ENCODE measurements at regions not wholly inside any gene's neighbourhood (a gene's known extent, or its start where the extent isn't known, plus 50 kb on each side); places are given as distances from the start of the nearest gene placed in this dataset.

GRCh38 chr3:72675243-72675642 is 173.0 kb downstream of the SHQ1 start:
- H3K27me3 ChIP-seq (ENCODE audit: control insufficient read depth, insufficient read depth, low read length): no peaks in the 10 kb centered on the region
- H3K36me3 ChIP-seq (ENCODE audit: control insufficient read depth, low read depth, low read length): no peaks in the 10 kb centered on the region
- no peak overlapping the region for H3K27ac ChIP-seq (ENCODE audit: low read length)
- H3K9me3 ChIP-seq (ENCODE audit: control insufficient read depth, low read depth, low read length): no peaks in the 10 kb centered on the region
- H3K9ac ChIP-seq (ENCODE audit: low read length): no peak overlapping the region
- no peaks in the 10 kb centered on the region for H3K4me1 ChIP-seq (ENCODE audit: control insufficient read depth, low read depth, low read length)
- no peak overlapping the region for H3K4me3 ChIP-seq (ENCODE audit: low read length)

GRCh38 chr3:72673011-72673771 is 175.1 kb downstream of the SHQ1 start:
- Histone ChIP-seq H3K4me3 (ENCODE audit: low read length) (no peak overlapping the region), H3K9ac (ENCODE audit: low read length) (no peak overlapping the region), H3K27ac (ENCODE audit: low read length) (no peak overlapping the region), H3K9me3 (ENCODE audit: control insufficient read depth, low read depth, low read length) (no peaks in the 10 kb centered on the region), H3K36me3 (ENCODE audit: control insufficient read depth, low read depth, low read length) (no peaks in the 10 kb centered on the region), H3K27me3 (ENCODE audit: control insufficient read depth, insufficient read depth, low read length) (no peaks in the 10 kb centered on the region), H3K4me1 (ENCODE audit: control insufficient read depth, low read depth, low read length) (no peaks in the 10 kb centered on the region)

GRCh38 chr3:72669224-72669623 is 179.0 kb downstream of the SHQ1 start:
- Histone ChIP-seq H3K9me3 (ENCODE audit: control insufficient read depth, low read depth, low read length) (no peaks in the 10 kb centered on the region), H3K4me1 (ENCODE audit: control insufficient read depth, low read depth, low read length) (no peaks in the 10 kb centered on the region), H3K27ac (ENCODE audit: low read length) (no peak overlapping the region), H3K27me3 (ENCODE audit: control insufficient read depth, insufficient read depth, low read length) (no peaks in the 10 kb centered on the region), H3K4me3 (ENCODE audit: low read length) (no peak overlapping the region), H3K36me3 (ENCODE audit: control insufficient read depth, low read depth, low read length) (no peaks in the 10 kb centered on the region), H3K9ac (ENCODE audit: low read length) (no peak overlapping the region)

GRCh38 chr3:72666447-72666755 is 181.8 kb downstream of the SHQ1 start:
- Histone ChIP-seq H3K9me3 (ENCODE audit: control insufficient read depth, low read depth, low read length) (no peaks in the 10 kb centered on the region), H3K4me1 (ENCODE audit: control insufficient read depth, low read depth, low read length) (no peaks in the 10 kb centered on the region), H3K9ac (ENCODE audit: low read length) (no peak overlapping the region), H3K27me3 (ENCODE audit: control insufficient read depth, insufficient read depth, low read length) (no peaks in the 10 kb centered on the region), H3K27ac (ENCODE audit: low read length) (no peak overlapping the region), H3K4me3 (ENCODE audit: low read length) (no peak overlapping the region), H3K36me3 (ENCODE audit: control insufficient read depth, low read depth, low read length) (no peaks in the 10 kb centered on the region)

- Histone ChIP-seq H3K4me3 (ENCODE audit: low read length) (no peak overlapping the region), H3K9me3 (ENCODE audit: control insufficient read depth, low read depth, low read length) (no peaks in the 10 kb centered on the region), H3K4me1 (ENCODE audit: control insufficient read depth, low read depth, low read length) (no peaks in the 10 kb centered on the region), H3K27ac (ENCODE audit: low read length) (no peak overlapping the region), H3K9ac (ENCODE audit: low read length) (no peak overlapping the region), H3K27me3 (ENCODE audit: control insufficient read depth, insufficient read depth, low read length) (no peaks in the 10 kb centered on the region), H3K36me3 (ENCODE audit: control insufficient read depth, low read depth, low read length) (no peaks in the 10 kb centered on the region)
Observed at GRCh38 chr3:72665701-72666446, 182.4 kb downstream of the SHQ1 start.

- no peak overlapping the region for H3K9ac ChIP-seq (ENCODE audit: low read length)
- no peaks in the 10 kb centered on the region for H3K36me3 ChIP-seq (ENCODE audit: control insufficient read depth, low read depth, low read length)
- no peaks in the 10 kb centered on the region for H3K9me3 ChIP-seq (ENCODE audit: control insufficient read depth, low read depth, low read length)
- H3K27me3 ChIP-seq (ENCODE audit: control insufficient read depth, insufficient read depth, low read length): no peaks in the 10 kb centered on the region
- H3K4me3 ChIP-seq (ENCODE audit: low read length): no peak overlapping the region
- no peak overlapping the region for H3K27ac ChIP-seq (ENCODE audit: low read length)
- H3K4me1 ChIP-seq (ENCODE audit: control insufficient read depth, low read depth, low read length): no peaks in the 10 kb centered on the region
Observed at GRCh38 chr3:72665103-72665502, 183.1 kb downstream of the SHQ1 start.

GRCh38 chr3:72664184-72664975 is 183.9 kb downstream of the SHQ1 start:
- no peak overlapping the region for H3K27ac ChIP-seq (ENCODE audit: low read length)
- H3K27me3 ChIP-seq (ENCODE audit: control insufficient read depth, insufficient read depth, low read length): no peaks in the 10 kb centered on the region
- no peak overlapping the region for H3K9ac ChIP-seq (ENCODE audit: low read length)
- H3K36me3 ChIP-seq (ENCODE audit: control insufficient read depth, low read depth, low read length): no peaks in the 10 kb centered on the region
- no peaks in the 10 kb centered on the region for H3K4me1 ChIP-seq (ENCODE audit: control insufficient read depth, low read depth, low read length)
- H3K9me3 ChIP-seq (ENCODE audit: control insufficient read depth, low read depth, low read length): no peaks in the 10 kb centered on the region
- H3K4me3 ChIP-seq (ENCODE audit: low read length): no peak overlapping the region

- no peak overlapping the region for H3K9ac ChIP-seq (ENCODE audit: low read length)
- no peak overlapping the region for H3K4me3 ChIP-seq (ENCODE audit: low read length)
- H3K27me3 ChIP-seq (ENCODE audit: control insufficient read depth, insufficient read depth, low read length): no peaks in the 10 kb centered on the region
- H3K4me1 ChIP-seq (ENCODE audit: control insufficient read depth, low read depth, low read length): no peaks in the 10 kb centered on the region
- no peaks in the 10 kb centered on the region for H3K36me3 ChIP-seq (ENCODE audit: control insufficient read depth, low read depth, low read length)
- no peaks in the 10 kb centered on the region for H3K9me3 ChIP-seq (ENCODE audit: control insufficient read depth, low read depth, low read length)
- H3K27ac ChIP-seq (ENCODE audit: low read length): no peak overlapping the region
Observed at GRCh38 chr3:72663429-72663828, 184.8 kb downstream of the SHQ1 start.

GRCh38 chr3:72661115-72661457 is 187.2 kb downstream of the SHQ1 start:
- Histone ChIP-seq H3K9me3 (ENCODE audit: control insufficient read depth, low read depth, low read length) (no peaks in the 10 kb centered on the region), H3K27ac (ENCODE audit: low read length) (no peak overlapping the region), H3K36me3 (ENCODE audit: control insufficient read depth, low read depth, low read length) (no peaks in the 10 kb centered on the region), H3K27me3 (ENCODE audit: control insufficient read depth, insufficient read depth, low read length) (no peaks in the 10 kb centered on the region), H3K4me3 (ENCODE audit: low read length) (no peak overlapping the region), H3K4me1 (ENCODE audit: control insufficient read depth, low read depth, low read length) (no peaks in the 10 kb centered on the region), H3K9ac (ENCODE audit: low read length) (no peak overlapping the region)

- H3K4me1 ChIP-seq (ENCODE audit: control insufficient read depth, low read depth, low read length): peaks cover 3% of the 10 kb centered on the region
- no peaks in the 10 kb centered on the region for H3K27me3 ChIP-seq (ENCODE audit: control insufficient read depth, insufficient read depth, low read length)
- H3K36me3 ChIP-seq (ENCODE audit: control insufficient read depth, low read depth, low read length): no peaks in the 10 kb centered on the region
- H3K4me3 ChIP-seq (ENCODE audit: low read length): no peak overlapping the region
- H3K9ac ChIP-seq (ENCODE audit: low read length): no peak overlapping the region
- no peaks in the 10 kb centered on the region for H3K9me3 ChIP-seq (ENCODE audit: control insufficient read depth, low read depth, low read length)
- no peak overlapping the region for H3K27ac ChIP-seq (ENCODE audit: low read length)
Observed at GRCh38 chr3:72660270-72661114, 187.8 kb downstream of the SHQ1 start.

- H3K9me3 ChIP-seq (ENCODE audit: control insufficient read depth, low read depth, low read length): no peaks in the 10 kb centered on the region
- H3K9ac ChIP-seq (ENCODE audit: low read length): no peak overlapping the region
- peaks cover 11% of the 10 kb centered on the region for H3K4me1 ChIP-seq (ENCODE audit: control insufficient read depth, low read depth, low read length)
- no peak overlapping the region for H3K4me3 ChIP-seq (ENCODE audit: low read length)
- H3K36me3 ChIP-seq (ENCODE audit: control insufficient read depth, low read depth, low read length): no peaks in the 10 kb centered on the region
- no peaks in the 10 kb centered on the region for H3K27me3 ChIP-seq (ENCODE audit: control insufficient read depth, insufficient read depth, low read length)
- no peak overlapping the region for H3K27ac ChIP-seq (ENCODE audit: low read length)
Observed at GRCh38 chr3:72659596-72659995, 188.6 kb downstream of the SHQ1 start.
